Caco-2 (cell line): ENCODE measurements at regions not wholly inside any gene's neighbourhood (a gene's known extent, or its start where the extent isn't known, plus 50 kb on each side); places are given as distances from the start of the nearest gene placed in this dataset.

Source experiments
- BruUV-seq: library from RNA; stranded (reverse); fragments of 400-500 nt; replicated peaks from 2 replicates; lab custom pipeline; 2021; lab: Mats Ljungman, UMichigan
- CTCF ChIA-PET: fragments of 300-600 bp; sonication (Branson Sonifier 250); formaldehyde crosslinking; loops from one replicate; lab custom pipeline; 2022; ENCODE audit warnings: antibody characterized with exemption; lab: Charles Lee
- POLR2A ChIA-PET: fragments of 300-600 bp; sonication (Branson Sonifier 250); formaldehyde crosslinking; loops from one replicate; lab custom pipeline; 2022; ENCODE audit warnings: antibody characterized with exemption; lab: Charles Lee
- DNase-seq, 2 experiments: peaks; one replicate each; pipeline versions ENCODE4 v3.0.0 to v3.0.0-alpha.2; 2020 to 2022
- H3K27me3 ChIP-seq: replicated peaks from 2 replicates; pipeline ENCODE4 v1.6.0; 2011; ENCODE audit warnings: low read length; ENCODE audit not compliant: control insufficient read depth, insufficient read depth
- H3K36me3 ChIP-seq: 2 replicates; pipeline ENCODE4 v1.5.1; 2011; ENCODE audit warnings: low read length; ENCODE audit not compliant: control insufficient read depth, insufficient read depth
- H3K4me1 ChIP-seq: fragments of 250-450 bp; sonication (Bioruptor Pico); 2 replicates; pipeline ENCODE4 v1.5.1; 2020; ENCODE audit warnings: mild to moderate bottlenecking
- H3K4me3 ChIP-seq: 2 replicates; pipeline ENCODE4 v1.5.1; 2011; ENCODE audit warnings: low read depth, mild to moderate bottlenecking, control low read depth, low read length
- H3K9me3 ChIP-seq: fragments of 250-450 bp; sonication (Bioruptor Pico); 2 replicates; pipeline ENCODE4 v1.5.1; 2020; ENCODE audit warnings: mild to moderate bottlenecking, moderate library complexity
- H3K27ac Mint-ChIP-seq: one replicate; pipeline ENCODE4 v1.8.0; 2022; ENCODE audit warnings: mixed read lengths; ENCODE audit not compliant: unreplicated experiment
- H3K27me3 Mint-ChIP-seq: one replicate; pipeline ENCODE4 v1.8.0; 2022; ENCODE audit warnings: mixed read lengths; ENCODE audit not compliant: insufficient read depth, unreplicated experiment
- H3K36me3 Mint-ChIP-seq: one replicate; pipeline ENCODE4 v1.8.0; 2022; ENCODE audit warnings: mild to moderate bottlenecking, mixed read lengths; ENCODE audit not compliant: insufficient read depth, unreplicated experiment
- H3K4me1 Mint-ChIP-seq: one replicate; pipeline ENCODE4 v1.8.0; 2022; ENCODE audit warnings: low read depth, mixed read lengths; ENCODE audit not compliant: unreplicated experiment
- H3K4me3 Mint-ChIP-seq: one replicate; pipeline ENCODE4 v1.8.0; 2022; ENCODE audit warnings: mild to moderate bottlenecking, moderate library complexity, mixed read lengths; ENCODE audit not compliant: unreplicated experiment
- H3K9me3 Mint-ChIP-seq: one replicate; pipeline ENCODE4 v1.8.0; 2022; ENCODE audit warnings: mixed read lengths; ENCODE audit not compliant: unreplicated experiment
- intact Hi-C: fragments of 100-400 bp; cut with micrococcal nuclease; formaldehyde crosslinking; loops from one replicate; pipeline ENCODE4 v1.10.0; 2022; ENCODE audit not compliant: unreplicated experiment
- TF ChIP-seq, protein P1 (sequence below), 2 experiments: fragments of 200-600 bp in 1 of 2; IDR thresholded peaks; 1 replicate in 1 of 2; 2 replicates in 1 of 2; pipeline versions ENCODE4 v1.5.1 to v1.8.0; 2011 to 2022; ENCODE audit warnings: antibody characterized with exemption in 1 of 2, control low read depth in 1 of 2, inconsistent platforms in 1 of 2, low read depth in 1 of 2, low read length in 1 of 2, mild to moderate bottlenecking in 1 of 2, moderate library complexity in 1 of 2; ENCODE audit not compliant: insufficient read depth in 1 of 2, severe bottlenecking in 1 of 2, unreplicated experiment in 1 of 2

GRCh38 chr14:71201840-71202239 lies 294.6 kb downstream of the PCNX1 start:
- no peak overlapping the region for H3K27ac Mint-ChIP-seq

GRCh38 chr14:71202881-71203280 lies 295.6 kb downstream of the PCNX1 start:
- peaks cover 4% of the 10 kb centered on the region for H3K36me3 Mint-ChIP-seq

More at GRCh38 chr14:71201840-71202239, 294.6 kb downstream of the PCNX1 start:
- H3K36me3 Mint-ChIP-seq = peaks cover 4% of the 10 kb centered on the region
- ChIA-PET CTCF (no interaction called here), POLR2A (no interaction called here)
- peaks cover 15% of the 10 kb centered on the region for H3K4me1 Mint-ChIP-seq
- Histone ChIP-seq H3K36me3 (no peaks in the 10 kb centered on the region), H3K27me3 (no peaks in the 10 kb centered on the region), H3K9me3 (no peaks in the 10 kb centered on the region; the same call in 1 of the 2 replicates), H3K4me1 (0 out of 2 replicates have a peak, but pooled peaks cover 4% of the 10 kb centered on the region), H3K4me3 (no peak overlapping the region)
- DNase-seq = no peak
- no peaks in the 10 kb centered on the region for H3K27me3 Mint-ChIP-seq
- TF ChIP-seq, protein P1, sequence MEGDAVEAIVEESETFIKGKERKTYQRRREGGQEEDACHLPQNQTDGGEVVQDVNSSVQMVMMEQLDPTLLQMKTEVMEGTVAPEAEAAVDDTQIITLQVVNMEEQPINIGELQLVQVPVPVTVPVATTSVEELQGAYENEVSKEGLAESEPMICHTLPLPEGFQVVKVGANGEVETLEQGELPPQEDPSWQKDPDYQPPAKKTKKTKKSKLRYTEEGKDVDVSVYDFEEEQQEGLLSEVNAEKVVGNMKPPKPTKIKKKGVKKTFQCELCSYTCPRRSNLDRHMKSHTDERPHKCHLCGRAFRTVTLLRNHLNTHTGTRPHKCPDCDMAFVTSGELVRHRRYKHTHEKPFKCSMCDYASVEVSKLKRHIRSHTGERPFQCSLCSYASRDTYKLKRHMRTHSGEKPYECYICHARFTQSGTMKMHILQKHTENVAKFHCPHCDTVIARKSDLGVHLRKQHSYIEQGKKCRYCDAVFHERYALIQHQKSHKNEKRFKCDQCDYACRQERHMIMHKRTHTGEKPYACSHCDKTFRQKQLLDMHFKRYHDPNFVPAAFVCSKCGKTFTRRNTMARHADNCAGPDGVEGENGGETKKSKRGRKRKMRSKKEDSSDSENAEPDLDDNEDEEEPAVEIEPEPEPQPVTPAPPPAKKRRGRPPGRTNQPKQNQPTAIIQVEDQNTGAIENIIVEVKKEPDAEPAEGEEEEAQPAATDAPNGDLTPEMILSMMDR (IDR thresholded peaks at IDR 0.05; ENCODE audit: insufficient read depth in 1 of 2, low read depth in 1 of 2, low read length in 1 of 2, severe bottlenecking in 1 of 2, unreplicated experiment in 1 of 2) = no peak
- peaks cover 19% of the 10 kb centered on the region for H3K9me3 Mint-ChIP-seq
- no TSS peak for BruUV-seq
- H3K4me3 Mint-ChIP-seq = no peak overlapping the region
- intact Hi-C loops = no loop called here

DNA sequence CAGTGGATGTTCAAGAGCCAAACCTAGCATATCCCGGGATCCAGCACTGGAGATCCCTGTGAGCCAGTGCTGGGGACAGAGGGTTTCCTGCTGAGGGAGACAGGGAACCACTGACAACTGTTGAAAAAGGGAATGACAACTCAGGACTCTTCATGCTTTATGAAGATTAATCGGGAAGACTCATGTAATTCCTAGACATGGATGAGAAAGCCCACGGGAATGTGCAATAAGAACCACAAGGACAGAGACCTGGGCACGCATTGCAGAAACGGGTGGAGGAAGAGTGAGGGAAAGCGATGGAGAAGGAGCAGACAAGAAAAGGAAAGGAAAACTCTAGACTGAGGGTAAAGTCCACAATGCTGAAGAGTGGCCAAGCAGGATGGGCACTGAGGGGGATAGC lies 296.0 kb downstream of the PCNX1 start:
- TF ChIP-seq, protein P1 (IDR thresholded peaks at IDR 0.05; ENCODE audit: insufficient read depth in 1 of 2, low read depth in 1 of 2, low read length in 1 of 2, severe bottlenecking in 1 of 2, unreplicated experiment in 1 of 2) = no peak
- H3K4me3 ChIP-seq = no peak overlapping the region
- CTCF ChIA-PET = no interaction called here
- Mint-ChIP-seq H3K27me3 (no peaks in the 10 kb centered on the region), H3K4me1 (peaks cover 15% of the 10 kb centered on the region), H3K27ac (peak overlapping the region; percentile 40), H3K4me3 (peak overlapping the region; percentile 9), H3K9me3 (peaks cover 19% of the 10 kb centered on the region), H3K36me3 (peaks cover 4% of the 10 kb centered on the region)
- H3K9me3 ChIP-seq = no peaks in the 10 kb centered on the region; the same call in 1 of the 2 replicates
- H3K36me3 ChIP-seq = no peaks in the 10 kb centered on the region
- no peaks in the 10 kb centered on the region for H3K27me3 ChIP-seq
- no TSS peak for BruUV-seq
- no peak for DNase-seq
- 0 out of 2 replicates have a peak, but pooled peaks cover 4% of the 10 kb centered on the region for H3K4me1 ChIP-seq
- POLR2A ChIA-PET = no interaction called here
- intact Hi-C loops = no loop called here

More at GRCh38 chr14:71202881-71203280, 295.6 kb downstream of the PCNX1 start:
- ChIA-PET POLR2A (no interaction called here), CTCF (no interaction called here)
- no peak for DNase-seq
- Histone ChIP-seq H3K4me3 (no peak overlapping the region), H3K9me3 (no peaks in the 10 kb centered on the region; the same call in 1 of the 2 replicates), H3K4me1 (0 out of 2 replicates have a peak, but pooled peaks cover 4% of the 10 kb centered on the region), H3K27me3 (no peaks in the 10 kb centered on the region), H3K36me3 (no peaks in the 10 kb centered on the region)
- Mint-ChIP-seq H3K9me3 (peaks cover 19% of the 10 kb centered on the region), H3K27me3 (no peaks in the 10 kb centered on the region), H3K4me1 (peaks cover 15% of the 10 kb centered on the region), H3K4me3 (no peak overlapping the region), H3K27ac (peak overlapping the region; percentile 40)
- TF ChIP-seq, protein P1 (IDR thresholded peaks at IDR 0.05; ENCODE audit: insufficient read depth in 1 of 2, low read depth in 1 of 2, low read length in 1 of 2, severe bottlenecking in 1 of 2, unreplicated experiment in 1 of 2) = no peak
- intact Hi-C loops = no loop called here
- no TSS peak for BruUV-seq
